Esophagus muscularis mucosa (tissue), 4 donors: ENCODE measurements at regions not wholly inside any gene's neighbourhood (a gene's known extent, or its start where the extent isn't known, plus 50 kb on each side); places are given as distances from the start of the nearest gene placed in this dataset.

Experiments
- EP300 ChIP-seq: sonication (generic); formaldehyde crosslinking; IDR thresholded peaks from one replicate; pipeline ENCODE4 v1.6.1; 2017; ENCODE audit warnings: antibody characterized with exemption
- POLR2A ChIP-seq: fragments of 450-650 bp; IDR thresholded peaks from one replicate; pipeline ENCODE4 v1.6.1; 2017; ENCODE audit warnings: antibody characterized with exemption, moderate library complexity, mild to moderate bottlenecking, low read depth
- POLR2AphosphoS5 ChIP-seq, 2 donors: sonication (generic); formaldehyde crosslinking; IDR thresholded peaks; one replicate each; pipeline ENCODE4 v1.6.1; 2017; ENCODE audit warnings: antibody characterized with exemption in 2 of 2
- TF ChIP-seq, protein P1 (sequence below), 3 experiments: fragments of 200-600 bp in 2 of 3; fragments of 450-650 bp in 1 of 3; sonication (generic) in 2 of 3; IDR thresholded peaks; one replicate each; pipeline ENCODE4 v1.5.1; 2017 to 2019; ENCODE audit warnings: antibody characterized with exemption in 3 of 3, mild to moderate bottlenecking in 2 of 3, moderate library complexity in 1 of 3

- TF ChIP-seq, protein P1, sequence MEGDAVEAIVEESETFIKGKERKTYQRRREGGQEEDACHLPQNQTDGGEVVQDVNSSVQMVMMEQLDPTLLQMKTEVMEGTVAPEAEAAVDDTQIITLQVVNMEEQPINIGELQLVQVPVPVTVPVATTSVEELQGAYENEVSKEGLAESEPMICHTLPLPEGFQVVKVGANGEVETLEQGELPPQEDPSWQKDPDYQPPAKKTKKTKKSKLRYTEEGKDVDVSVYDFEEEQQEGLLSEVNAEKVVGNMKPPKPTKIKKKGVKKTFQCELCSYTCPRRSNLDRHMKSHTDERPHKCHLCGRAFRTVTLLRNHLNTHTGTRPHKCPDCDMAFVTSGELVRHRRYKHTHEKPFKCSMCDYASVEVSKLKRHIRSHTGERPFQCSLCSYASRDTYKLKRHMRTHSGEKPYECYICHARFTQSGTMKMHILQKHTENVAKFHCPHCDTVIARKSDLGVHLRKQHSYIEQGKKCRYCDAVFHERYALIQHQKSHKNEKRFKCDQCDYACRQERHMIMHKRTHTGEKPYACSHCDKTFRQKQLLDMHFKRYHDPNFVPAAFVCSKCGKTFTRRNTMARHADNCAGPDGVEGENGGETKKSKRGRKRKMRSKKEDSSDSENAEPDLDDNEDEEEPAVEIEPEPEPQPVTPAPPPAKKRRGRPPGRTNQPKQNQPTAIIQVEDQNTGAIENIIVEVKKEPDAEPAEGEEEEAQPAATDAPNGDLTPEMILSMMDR (IDR thresholded peaks at IDR 0.05) = no peak
- TF ChIP-seq POLR2AphosphoS5 (IDR thresholded peaks at IDR 0.05) = no peak
- no peak for TF ChIP-seq POLR2A
- TF ChIP-seq EP300 = no peak
Measured at GRCh38 chr1:8249838-8250237, 68.1 kb upstream of the SLC45A1 start.
